ENCODE measurements at regions not wholly inside any gene's neighbourhood (a gene's known extent, or its start where the extent isn't known, plus 50 kb on each side); places are given as distances from the start of the nearest gene placed in this dataset.

DNA sequence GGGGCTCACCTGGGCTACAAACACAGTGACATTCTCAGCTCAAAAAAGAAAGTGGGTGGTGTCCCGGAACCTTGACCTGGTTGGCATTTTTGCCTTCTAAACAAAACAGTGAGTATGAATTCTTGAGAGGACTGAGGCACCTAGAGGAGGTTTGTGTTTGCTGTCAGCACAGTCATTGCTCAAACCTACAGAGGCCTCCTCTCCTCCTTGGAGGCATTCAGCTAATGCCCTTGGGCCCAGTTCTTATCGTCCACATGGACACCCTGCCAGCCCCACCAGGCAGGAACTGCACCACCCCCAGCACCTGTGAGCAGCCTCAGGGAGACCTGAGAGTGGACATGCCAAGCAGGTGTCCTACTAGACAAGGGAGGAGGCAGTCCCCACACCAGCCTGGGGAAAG is 156.7 kb downstream of the SYK start:
- no peak for TF ChIP-seq POLR2A (IDR thresholded peaks at IDR 0.05)
- TF ChIP-seq, protein P1, sequence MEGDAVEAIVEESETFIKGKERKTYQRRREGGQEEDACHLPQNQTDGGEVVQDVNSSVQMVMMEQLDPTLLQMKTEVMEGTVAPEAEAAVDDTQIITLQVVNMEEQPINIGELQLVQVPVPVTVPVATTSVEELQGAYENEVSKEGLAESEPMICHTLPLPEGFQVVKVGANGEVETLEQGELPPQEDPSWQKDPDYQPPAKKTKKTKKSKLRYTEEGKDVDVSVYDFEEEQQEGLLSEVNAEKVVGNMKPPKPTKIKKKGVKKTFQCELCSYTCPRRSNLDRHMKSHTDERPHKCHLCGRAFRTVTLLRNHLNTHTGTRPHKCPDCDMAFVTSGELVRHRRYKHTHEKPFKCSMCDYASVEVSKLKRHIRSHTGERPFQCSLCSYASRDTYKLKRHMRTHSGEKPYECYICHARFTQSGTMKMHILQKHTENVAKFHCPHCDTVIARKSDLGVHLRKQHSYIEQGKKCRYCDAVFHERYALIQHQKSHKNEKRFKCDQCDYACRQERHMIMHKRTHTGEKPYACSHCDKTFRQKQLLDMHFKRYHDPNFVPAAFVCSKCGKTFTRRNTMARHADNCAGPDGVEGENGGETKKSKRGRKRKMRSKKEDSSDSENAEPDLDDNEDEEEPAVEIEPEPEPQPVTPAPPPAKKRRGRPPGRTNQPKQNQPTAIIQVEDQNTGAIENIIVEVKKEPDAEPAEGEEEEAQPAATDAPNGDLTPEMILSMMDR (IDR thresholded peaks at IDR 0.05): no peak
- ATAC-seq (no peak), DNase-seq (peak in 1 of 4 donors; percentile 34)
- intact Hi-C loops (cut with DNase I): no loop called here
- Histone ChIP-seq H3K27me3 (peaks cover 0 to 4% of the 10 kb centered on the region in 2 donors), H3K27ac (no peak overlapping the region), H3K4me3 (no peak overlapping the region), H3K4me1 (no peaks in the 10 kb centered on the region), H3K36me3 (replicated peaks in 1 of 2; ENCODE audit: insufficient read depth in 1 of 2, low read depth in 2 of 2) (no peaks in the 10 kb centered on the region), H3K9me3 (no peaks in the 10 kb centered on the region)
- WGBS, 2 donors: 47 to 83% methylated on average over 1 to 2 of the region's 2 CpGs

DNA sequence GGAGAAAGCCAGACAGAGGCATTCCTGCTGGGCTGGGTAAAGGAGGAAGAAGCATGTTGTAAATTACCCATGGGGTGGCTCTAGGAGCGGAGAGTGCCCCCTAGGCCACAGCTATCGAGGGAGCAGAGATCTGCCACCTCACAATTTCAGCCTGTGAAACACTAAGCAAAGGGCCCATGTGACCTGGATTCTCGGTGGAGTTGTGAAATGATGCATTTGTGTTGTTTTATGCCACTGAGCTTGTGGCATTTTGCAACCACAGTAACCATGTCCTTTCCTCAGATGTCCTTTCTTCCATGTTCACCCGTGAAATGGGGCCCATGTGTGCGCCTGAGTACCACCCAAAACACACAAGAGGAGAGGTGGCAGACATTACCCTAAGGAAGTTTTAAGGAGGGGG is 159.3 kb downstream of the SYK start:
- WGBS, 2 donors: 64 to 65% methylated on average over 5 of the region's 5 CpGs
- intact Hi-C loops (cut with DNase I): no loop called here
- DNase-seq (no peak), ATAC-seq (no peak)
- TF ChIP-seq, protein P1 (IDR thresholded peaks at IDR 0.05): no peak
- no peak for TF ChIP-seq POLR2A (IDR thresholded peaks at IDR 0.05)
- H3K9me3 ChIP-seq: no peaks in the 10 kb centered on the region
- H3K36me3 ChIP-seq (replicated peaks in 1 of 2; ENCODE audit: insufficient read depth in 1 of 2, low read depth in 2 of 2): no peaks in the 10 kb centered on the region
- no peaks in the 10 kb centered on the region for H3K4me1 ChIP-seq
- no peak overlapping the region for H3K27ac ChIP-seq
- H3K4me3 ChIP-seq: no peak overlapping the region
- H3K27me3 ChIP-seq: peaks cover 0 to 4% of the 10 kb centered on the region in 2 donors

DNA sequence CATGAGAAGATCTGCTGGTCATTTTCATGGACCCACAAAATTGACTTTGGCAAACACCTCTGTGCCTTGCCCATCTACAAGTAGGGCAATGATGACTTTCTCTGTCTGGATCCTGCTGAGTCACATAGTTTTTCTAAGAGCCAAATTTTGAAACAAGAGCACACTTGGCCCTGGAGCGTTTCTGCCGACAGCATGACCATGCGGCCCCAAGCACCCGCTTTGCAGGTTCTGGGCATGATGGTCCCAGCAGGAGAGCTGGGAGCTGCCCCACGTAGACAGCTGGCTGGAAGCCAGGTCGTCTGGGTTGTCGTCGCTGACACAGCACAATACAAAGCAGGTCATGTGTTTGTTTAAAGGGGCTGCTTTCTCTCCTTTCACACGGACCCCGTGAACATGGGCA is 159.8 kb downstream of the SYK start:
- 35 to 44% methylated on average over 8 to 10 of the region's 10 CpGs for WGBS, 2 donors
- DNase-seq (no peak), ATAC-seq (no peak)
- Histone ChIP-seq H3K4me3 (no peak overlapping the region), H3K4me1 (no peaks in the 10 kb centered on the region), H3K27me3 (peaks cover 0 to 4% of the 10 kb centered on the region in 2 donors), H3K9me3 (no peaks in the 10 kb centered on the region), H3K36me3 (replicated peaks in 1 of 2; ENCODE audit: insufficient read depth in 1 of 2, low read depth in 2 of 2) (no peaks in the 10 kb centered on the region), H3K27ac (no peak overlapping the region)
- TF ChIP-seq POLR2A (IDR thresholded peaks at IDR 0.05): no peak
- TF ChIP-seq, protein P1 (IDR thresholded peaks at IDR 0.05): no peak
- intact Hi-C loops (cut with DNase I): no loop called here

DNA sequence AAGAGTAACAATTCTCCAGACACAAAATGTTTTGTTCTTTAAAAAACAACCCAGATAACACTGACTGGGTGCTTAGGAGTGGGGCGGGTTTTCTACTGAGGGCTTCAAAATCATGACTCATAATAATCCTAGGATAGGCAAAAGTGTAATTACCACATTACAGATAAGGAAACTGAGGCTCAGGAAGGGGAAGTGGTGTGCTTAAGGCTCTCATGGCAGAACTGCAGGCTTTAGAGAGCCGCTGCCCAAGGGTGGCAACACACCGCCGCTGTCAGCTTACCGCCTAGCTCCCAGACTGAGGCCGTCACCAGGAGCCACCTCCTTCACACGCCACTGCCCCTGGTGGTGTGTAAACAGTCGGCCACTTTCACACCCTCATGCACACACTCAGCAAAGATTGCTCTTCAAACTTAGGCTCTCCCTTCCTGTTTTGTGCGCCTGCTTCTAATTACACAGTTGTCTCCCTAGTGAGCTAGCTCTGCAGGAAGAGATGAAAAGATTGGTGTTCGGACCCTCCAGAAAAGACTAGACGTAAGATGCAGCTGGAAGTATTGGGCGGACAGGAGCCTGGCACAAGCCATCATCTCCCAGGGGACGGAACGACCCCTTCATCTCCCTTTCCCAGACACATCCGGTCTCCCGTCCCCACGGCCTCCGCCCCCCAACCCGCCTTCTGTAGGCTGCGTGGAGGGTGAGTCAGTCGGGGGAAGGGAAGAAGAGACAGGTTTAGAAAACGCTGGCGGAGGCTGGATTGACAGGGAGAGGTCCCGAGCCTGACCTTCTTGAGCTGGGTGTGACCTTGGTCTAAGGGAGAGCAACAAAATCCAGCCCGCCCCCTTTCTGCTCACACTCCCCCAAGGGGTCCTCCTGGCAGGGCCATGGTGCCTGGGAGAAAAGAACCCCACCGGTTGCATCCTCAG is 162.7 kb downstream of the SYK start:
- Histone ChIP-seq H3K9me3 (no peaks in the 10 kb centered on the region), H3K4me3 (no peak overlapping the region), H3K36me3 (replicated peaks in 1 of 2; ENCODE audit: insufficient read depth in 1 of 2, low read depth in 2 of 2) (no peaks in the 10 kb centered on the region), H3K27ac (no peak overlapping the region), H3K27me3 (peaks cover 0 to 4% of the 10 kb centered on the region in 2 donors), H3K4me1 (no peaks in the 10 kb centered on the region)
- intact Hi-C loops (cut with DNase I): no loop called here
- no peak for TF ChIP-seq POLR2A (IDR thresholded peaks at IDR 0.05)
- TF ChIP-seq, protein P1 (IDR thresholded peaks at IDR 0.05): peak in 6 of 7 experiments; percentile 8 to 40 (median 24)
- ATAC-seq: peak; percentile 65
- peak; percentile 26 to 56 (median 51) for DNase-seq
- 49 to 51% methylated on average over 26 of the region's 26 CpGs for WGBS, 2 donors
